SU-DHL-6 (cell line): ENCODE measurements at regions not wholly inside any gene's neighbourhood (a gene's known extent, or its start where the extent isn't known, plus 50 kb on each side); places are given as distances from the start of the nearest gene placed in this dataset.

Experiments
- CTCF ChIP-seq: fragments of 200-600 bp; sonication (generic); IDR thresholded peaks from one replicate; pipeline ENCODE4 v1.5.1; 2017; ENCODE audit warnings: antibody characterized with exemption, mild to moderate bottlenecking, low read length, moderate library complexity; ENCODE audit not compliant: insufficient read depth, poor library complexity, severe bottlenecking
- EZH2phosphoT487 ChIP-seq: fragments of 200-600 bp; sonication (generic), shearing (Covaris generic); conservative IDR thresholded peaks from 2 replicates; pipeline ENCODE4 v1.6.1; 2018; ENCODE audit warnings: mild to moderate bottlenecking, antibody characterized with exemption, low read length, moderate library complexity, mixed read lengths

- TF ChIP-seq CTCF (no peak), EZH2phosphoT487 (no peak)
Measured at GRCh38 chr7:67805921-67806471, 809.4 kb downstream of the TYW1 start.
